Lung (tissue), 11 donors: ENCODE measurements at regions not wholly inside any gene's neighbourhood (a gene's known extent, or its start where the extent isn't known, plus 50 kb on each side); places are given as distances from the start of the nearest gene placed in this dataset.

ENCODE experiments used
- ATAC-seq: fragments of 200-7000 bp; cut with Tn5 transposase; one replicate; pipeline ENCODE4 v1.9.1; 2020; ENCODE audit warnings: moderate number of reproducible peaks; ENCODE audit not compliant: insufficient read depth, low FRiP score
- DNase-seq, 3 donors: peaks; one replicate each; pipeline ENCODE4 v3.0.0-alpha.2; 2013 to 2017
- H3K27ac ChIP-seq, 2 donors: one replicate each; pipeline ENCODE4 v1.5.1; 2013; ENCODE audit warnings: mild to moderate bottlenecking in 2 of 2, moderate library complexity in 2 of 2, control low read depth in 1 of 2, inconsistent platforms in 1 of 2, low read depth in 1 of 2, low read length in 1 of 2
- H3K27me3 ChIP-seq, 3 donors: one replicate each; pipeline ENCODE4 v1.5.1; 2013; ENCODE audit warnings: low read length in 2 of 3; ENCODE audit not compliant: control insufficient read depth in 3 of 3, insufficient read depth in 3 of 3
- H3K36me3 ChIP-seq, 4 donors: one replicate each; pipeline ENCODE4 v1.5.1; 2013; ENCODE audit warnings: low read length in 4 of 4, mild to moderate bottlenecking in 1 of 4, moderate library complexity in 1 of 4; ENCODE audit not compliant: control insufficient read depth in 4 of 4, insufficient read depth in 4 of 4
- H3K4me1 ChIP-seq, 5 donors: one replicate each; pipeline ENCODE4 v1.5.1; 2013; ENCODE audit warnings: low read length in 5 of 5, mild to moderate bottlenecking in 2 of 5, moderate library complexity in 1 of 5; ENCODE audit not compliant: control insufficient read depth in 5 of 5, insufficient read depth in 5 of 5
- H3K4me3 ChIP-seq: one replicate; pipeline ENCODE4 v1.5.1; 2013; ENCODE audit warnings: mild to moderate bottlenecking, control low read depth, moderate library complexity
- H3K9ac ChIP-seq, 2 donors: one replicate each; pipeline ENCODE4 v1.5.1; 2013; ENCODE audit warnings: low read length in 2 of 2, control low read depth in 1 of 2; ENCODE audit not compliant: insufficient read depth in 1 of 2
- H3K9me3 ChIP-seq, 4 donors: one replicate each; pipeline ENCODE4 v1.5.1; 2013; ENCODE audit warnings: low read length in 3 of 4, mild to moderate bottlenecking in 1 of 4, moderate library complexity in 1 of 4; ENCODE audit not compliant: control insufficient read depth in 4 of 4, insufficient read depth in 3 of 4
- WGBS, 2 donors: extraction: QIAGEN DNeasy Blood & Tissue Kit; methylation state at CpG; one replicate each; pipeline ENCODE4 v1.1.7; 2013; 5-methylcytosine and 5-hydroxymethylcytosine counted together
- TF ChIP-seq, protein P1 (sequence below): IDR thresholded peaks from 2 replicates; pipeline ENCODE4 v1.5.1; 2012; ENCODE audit warnings: mild to moderate bottlenecking; ENCODE audit errors: control extremely low read depth, extremely low read depth
- donor health status: control.
- donor health status: control.
- donor health status: Bipolar disorder and iron deficiency.
- donor health status: healthy.
- donor health status: DM: yes; HTN: yes; CAD: no.

DNA sequence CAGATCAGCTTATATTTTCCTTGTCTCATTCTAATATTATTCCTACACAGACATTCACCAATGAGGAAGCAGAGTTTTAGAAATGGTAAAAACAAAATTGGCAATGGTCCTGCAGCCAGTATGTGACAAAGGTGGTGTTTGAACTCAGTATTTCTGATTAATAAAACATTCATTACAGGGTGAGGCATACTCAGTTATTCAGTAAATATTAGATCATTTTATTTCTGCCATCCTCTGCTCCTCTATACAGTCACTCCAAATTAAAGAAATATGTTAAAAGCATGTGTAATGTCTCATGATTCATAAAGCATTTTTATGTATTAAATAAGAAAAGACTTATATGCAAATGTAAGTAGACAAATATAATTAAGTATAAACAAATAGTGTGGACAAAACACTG is 684.6 kb upstream of the ACO1 start:
- H3K9ac ChIP-seq, result no peak overlapping the region
- H3K9me3 ChIP-seq, result no peaks in the 10 kb centered on the region
- no peak overlapping the region for H3K27ac ChIP-seq
- H3K27me3 ChIP-seq, result no peaks in the 10 kb centered on the region
- TF ChIP-seq, protein P1, sequence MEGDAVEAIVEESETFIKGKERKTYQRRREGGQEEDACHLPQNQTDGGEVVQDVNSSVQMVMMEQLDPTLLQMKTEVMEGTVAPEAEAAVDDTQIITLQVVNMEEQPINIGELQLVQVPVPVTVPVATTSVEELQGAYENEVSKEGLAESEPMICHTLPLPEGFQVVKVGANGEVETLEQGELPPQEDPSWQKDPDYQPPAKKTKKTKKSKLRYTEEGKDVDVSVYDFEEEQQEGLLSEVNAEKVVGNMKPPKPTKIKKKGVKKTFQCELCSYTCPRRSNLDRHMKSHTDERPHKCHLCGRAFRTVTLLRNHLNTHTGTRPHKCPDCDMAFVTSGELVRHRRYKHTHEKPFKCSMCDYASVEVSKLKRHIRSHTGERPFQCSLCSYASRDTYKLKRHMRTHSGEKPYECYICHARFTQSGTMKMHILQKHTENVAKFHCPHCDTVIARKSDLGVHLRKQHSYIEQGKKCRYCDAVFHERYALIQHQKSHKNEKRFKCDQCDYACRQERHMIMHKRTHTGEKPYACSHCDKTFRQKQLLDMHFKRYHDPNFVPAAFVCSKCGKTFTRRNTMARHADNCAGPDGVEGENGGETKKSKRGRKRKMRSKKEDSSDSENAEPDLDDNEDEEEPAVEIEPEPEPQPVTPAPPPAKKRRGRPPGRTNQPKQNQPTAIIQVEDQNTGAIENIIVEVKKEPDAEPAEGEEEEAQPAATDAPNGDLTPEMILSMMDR, result no peak
- DNase-seq (no peak), ATAC-seq (no peak)
- H3K36me3 ChIP-seq, result no peaks in the 10 kb centered on the region
- no peak overlapping the region for H3K4me3 ChIP-seq
- H3K4me1 ChIP-seq, result no peaks in the 10 kb centered on the region

DNA sequence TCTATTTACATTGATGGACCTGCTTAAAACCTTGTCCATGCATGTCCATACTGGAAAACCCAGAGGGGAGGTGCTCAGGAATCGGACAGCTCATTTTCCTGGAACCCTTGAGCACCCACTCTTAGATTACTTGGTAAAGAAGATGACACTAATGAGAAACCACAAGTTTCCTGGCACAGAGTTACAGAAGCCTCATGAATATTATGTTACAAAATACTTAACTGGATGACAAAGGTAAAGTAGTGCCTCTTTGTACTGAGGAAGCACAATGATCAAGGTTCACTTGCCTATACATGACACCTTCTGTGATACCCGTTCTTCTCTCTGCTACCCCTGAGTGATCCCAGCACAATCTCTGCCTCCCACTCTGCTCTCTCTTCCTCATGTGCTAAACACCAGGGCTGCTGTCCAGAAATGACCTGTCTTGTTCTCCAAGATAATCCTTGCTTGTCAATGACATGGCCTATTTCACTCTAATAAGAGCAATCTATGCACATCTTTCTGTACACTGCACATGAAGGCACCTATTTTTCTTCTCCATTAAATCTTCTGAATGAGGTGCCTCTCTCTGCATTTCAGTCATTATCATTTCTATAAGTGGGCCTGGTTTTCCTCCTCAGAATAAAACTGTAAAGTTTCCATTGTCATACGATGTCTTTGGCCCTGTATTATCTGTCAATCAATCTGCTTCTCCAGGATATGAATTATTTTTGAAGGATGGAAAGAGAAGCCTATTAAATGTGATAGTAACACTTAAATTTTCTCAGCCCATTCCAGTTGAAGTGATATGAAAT is 684.0 kb upstream of the ACO1 start:
- H3K9ac ChIP-seq, result no peak overlapping the region
- no peaks in the 10 kb centered on the region for H3K9me3 ChIP-seq
- ATAC-seq (no peak), DNase-seq (no peak)
- H3K27ac ChIP-seq, result no peak overlapping the region
- H3K4me3 ChIP-seq, result no peak overlapping the region
- WGBS, 2 donors, result 75 to 78% methylated on average over 3 of the region's 3 CpGs
- TF ChIP-seq, protein P1, result no peak
- no peaks in the 10 kb centered on the region for H3K4me1 ChIP-seq
- no peaks in the 10 kb centered on the region for H3K27me3 ChIP-seq
- no peaks in the 10 kb centered on the region for H3K36me3 ChIP-seq

DNA sequence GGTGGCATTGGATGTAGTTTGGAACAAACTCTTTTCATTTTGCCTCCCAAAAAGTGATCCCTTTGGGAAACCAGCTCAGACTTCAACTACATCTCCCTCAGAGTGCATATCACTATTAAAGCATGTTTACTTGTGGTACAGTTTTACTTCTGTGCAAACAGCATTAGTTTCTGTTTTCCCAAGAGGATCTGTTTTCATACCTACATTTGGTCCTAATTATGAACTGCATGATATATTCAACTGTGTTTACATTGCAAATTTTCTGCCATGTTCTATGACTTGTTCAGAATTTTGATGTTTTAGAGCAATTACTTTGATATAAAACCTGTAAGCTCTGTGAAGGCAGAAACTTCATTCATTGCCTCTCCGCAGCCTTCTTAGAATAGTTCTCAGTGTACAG is 681.5 kb upstream of the ACO1 start:
- no peaks in the 10 kb centered on the region for H3K9me3 ChIP-seq
- 95 to 96% methylated on average over 1 of the region's 1 CpG for WGBS, 2 donors
- H3K36me3 ChIP-seq, result no peaks in the 10 kb centered on the region
- H3K4me1 ChIP-seq, result no peaks in the 10 kb centered on the region
- H3K27ac ChIP-seq, result no peak overlapping the region
- no peak overlapping the region for H3K9ac ChIP-seq
- DNase-seq (no peak), ATAC-seq (no peak)
- no peaks in the 10 kb centered on the region for H3K27me3 ChIP-seq
- TF ChIP-seq, protein P1, result no peak
- no peak overlapping the region for H3K4me3 ChIP-seq

DNA sequence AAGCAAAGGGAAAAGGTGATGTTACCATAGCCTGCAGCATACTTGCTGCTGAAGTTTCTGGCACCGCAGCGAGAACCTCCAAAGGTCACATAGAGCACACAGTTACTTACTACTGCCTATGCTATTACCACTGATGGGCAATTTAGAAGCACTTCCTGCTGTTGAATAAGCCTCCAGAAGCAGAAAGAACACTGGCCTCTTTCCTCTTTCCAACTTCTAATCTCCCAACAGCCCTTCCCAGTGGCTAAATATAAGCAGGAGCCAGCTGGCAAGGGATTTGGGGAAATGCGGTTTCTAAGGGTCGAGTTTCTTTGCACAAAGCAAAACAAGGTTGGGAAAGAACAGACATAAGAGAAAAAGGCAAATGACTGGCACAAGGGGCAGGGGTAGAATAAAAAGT is 669.2 kb upstream of the ACO1 start:
- Histone ChIP-seq H3K9ac (no peak overlapping the region), H3K36me3 (no peaks in the 10 kb centered on the region), H3K9me3 (no peaks in the 10 kb centered on the region), H3K4me3 (no peak overlapping the region), H3K27ac (no peak overlapping the region), H3K27me3 (no peaks in the 10 kb centered on the region), H3K4me1 (no peaks in the 10 kb centered on the region)
- peak; percentile 70 for ATAC-seq
- TF ChIP-seq, protein P1, result no peak
- peak in 1 of 3 donors; percentile 2 for DNase-seq
- WGBS, 2 donors, result 45 to 65% methylated on average over 4 of the region's 4 CpGs
